ENCODE measurements at regions not wholly inside any gene's neighbourhood (a gene's known extent, or its start where the extent isn't known, plus 50 kb on each side); places are given as distances from the start of the nearest gene placed in this dataset.

DNA sequence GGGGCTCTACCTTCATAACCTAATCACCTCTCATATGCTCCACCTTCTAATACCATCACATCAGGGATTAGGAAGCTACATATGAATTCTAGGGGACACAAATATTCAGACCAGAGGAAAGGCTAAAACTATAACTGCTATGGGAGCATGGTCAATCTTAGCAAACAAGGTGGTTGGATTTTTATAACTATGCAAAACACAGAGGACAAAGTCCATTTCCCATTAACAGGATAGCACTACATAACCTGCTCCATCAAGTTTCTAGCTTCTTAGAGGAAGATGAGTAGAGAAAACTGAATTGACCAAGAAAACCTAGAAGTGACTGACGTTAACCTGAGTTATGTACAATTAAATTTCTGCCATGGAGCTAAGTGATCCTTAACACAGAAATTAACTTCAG, 398.6 kb downstream of the TBL1XR1 start (continued):
- TF ChIP-seq, protein P1, sequence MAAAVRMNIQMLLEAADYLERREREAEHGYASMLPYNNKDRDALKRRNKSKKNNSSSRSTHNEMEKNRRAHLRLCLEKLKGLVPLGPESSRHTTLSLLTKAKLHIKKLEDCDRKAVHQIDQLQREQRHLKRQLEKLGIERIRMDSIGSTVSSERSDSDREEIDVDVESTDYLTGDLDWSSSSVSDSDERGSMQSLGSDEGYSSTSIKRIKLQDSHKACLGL (CRISPR knock-in tag; IDR thresholded peaks at IDR 0.05; ENCODE audit: borderline replicate concordance, poor library complexity, severe bottlenecking): no peak

DNA sequence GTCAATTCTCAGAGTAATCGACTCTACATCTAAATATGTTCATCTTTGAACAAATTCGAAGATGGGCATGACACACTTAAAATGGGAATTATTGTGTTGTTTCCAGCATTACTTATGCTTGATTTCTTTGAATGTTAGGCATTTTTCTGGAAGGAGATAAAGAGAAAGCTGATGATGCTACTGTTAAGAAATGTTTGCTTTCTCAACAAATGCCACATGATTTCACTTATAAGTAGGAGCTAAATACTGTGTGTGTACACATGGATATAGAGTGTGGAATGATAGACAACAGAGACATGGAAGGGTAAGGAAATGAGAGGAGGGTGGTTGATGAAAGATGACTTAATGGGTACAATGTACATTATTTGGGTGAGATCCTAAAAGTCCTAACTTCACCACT, 400.9 kb downstream of the TBL1XR1 start:
- in situ Hi-C loops (cut with MboI) (no loop called here), intact Hi-C loops (cut with micrococcal nuclease) (no loop called here)
- no peaks in the 10 kb centered on the region for H3K9me3 ChIP-seq (replicated peaks; ENCODE audit: control insufficient read depth, insufficient read depth, low read depth, low read length)
- WGBS (ENCODE audit: insufficient coverage, low coverage, missing lambda C conversion rate): 0% methylated on average over 2 of the region's 2 CpGs
- BruUV-seq (replicated peaks): no TSS peak
- TF ChIP-seq MCM3 (IDR thresholded peaks at IDR 0.05): no peak
- no peaks in the 10 kb centered on the region for H3K27me3 ChIP-seq (ENCODE audit: control insufficient read depth in 2 of 2, insufficient read depth in 2 of 2, low read length in 2 of 2)
- no peak overlapping the region for H3K27ac ChIP-seq (ENCODE audit: extremely low read depth, low read depth, low read length)
- H3K9ac ChIP-seq (ENCODE audit: insufficient read depth in 1 of 2, low read depth in 2 of 2, low read length in 2 of 2): no peak overlapping the region
- ATAC-seq: no peak
- no peak overlapping the region for H3K4me2 ChIP-seq (ENCODE audit: insufficient read depth, low read length)
- H2AFZ ChIP-seq (ENCODE audit: low read depth, low read length): no peak overlapping the region
- no peaks in the 10 kb centered on the region for H4K20me1 ChIP-seq (replicated peaks; ENCODE audit: control insufficient read depth, insufficient read depth, low read length)
- DNase-seq (ENCODE audit: extremely low read depth in 1 of 4, low spot score in 3 of 4): no peak
- POLR2A ChIA-PET: no interaction called here
- CTCF ChIA-PET (ENCODE audit: low intra/inter-chr PET ratio): no interaction called here
- FAIRE-seq: no peak
- no peaks in the 10 kb centered on the region for H3K36me3 ChIP-seq (ENCODE audit: control insufficient read depth, insufficient read depth, low read length)
- no peaks in the 10 kb centered on the region for H3K4me1 ChIP-seq (replicated peaks in 1 of 2; ENCODE audit: control insufficient read depth in 2 of 2, insufficient read depth in 2 of 2, low read length in 2 of 2)
- no peaks in the 10 kb centered on the region for H3K79me2 ChIP-seq (ENCODE audit: control insufficient read depth, insufficient read depth, low read length)
- H3K9me1 ChIP-seq (ENCODE audit: control insufficient read depth, insufficient read depth, low read length): no peaks in the 10 kb centered on the region
- no peak overlapping the region for H3K4me3 ChIP-seq

DNA sequence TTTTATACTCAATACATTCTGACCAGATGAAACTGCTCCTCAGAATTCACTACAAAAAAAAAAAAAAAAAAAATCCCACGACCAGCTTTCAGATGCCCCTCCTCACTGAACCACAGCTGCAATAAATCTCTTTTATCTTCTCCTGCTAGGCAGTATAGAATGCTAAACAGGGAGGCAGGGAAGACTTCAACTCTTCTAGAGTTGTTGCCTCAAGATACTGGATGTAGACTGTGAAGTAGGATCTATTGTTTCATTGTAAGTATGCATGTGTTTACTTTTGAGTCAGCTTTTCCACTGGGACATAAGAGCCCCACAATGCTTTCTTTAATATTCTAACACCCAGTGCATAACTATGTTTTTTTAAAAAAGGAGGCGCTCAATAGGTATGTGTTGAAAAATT, 401.4 kb downstream of the TBL1XR1 start:
- no peaks in the 10 kb centered on the region for H3K79me2 ChIP-seq (ENCODE audit: control insufficient read depth, insufficient read depth, low read length)
- H3K4me3 ChIP-seq: no peak overlapping the region
- CTCF ChIA-PET (ENCODE audit: low intra/inter-chr PET ratio): no interaction called here
- ATAC-seq (no peak), DNase-seq (ENCODE audit: extremely low read depth in 1 of 4, low spot score in 3 of 4) (no peak), FAIRE-seq (no peak)
- H3K36me3 ChIP-seq (ENCODE audit: control insufficient read depth, insufficient read depth, low read length): no peaks in the 10 kb centered on the region
- H3K9ac ChIP-seq (ENCODE audit: insufficient read depth in 1 of 2, low read depth in 2 of 2, low read length in 2 of 2): no peak overlapping the region
- no peak overlapping the region for H3K4me2 ChIP-seq (ENCODE audit: insufficient read depth, low read length)
- H3K27ac ChIP-seq (ENCODE audit: extremely low read depth, low read depth, low read length): no peak overlapping the region
- H3K9me3 ChIP-seq (replicated peaks; ENCODE audit: control insufficient read depth, insufficient read depth, low read depth, low read length): no peaks in the 10 kb centered on the region
- no peak for TF ChIP-seq SP1 (CRISPR knock-in tag; IDR thresholded peaks at IDR 0.05)
- TF ChIP-seq L3MBTL2 (IDR thresholded peaks at IDR 0.05): no peak
- TF ChIP-seq LARP7 (IDR thresholded peaks at IDR 0.05): no peak
- TF ChIP-seq SRSF7 (optimal IDR thresholded peaks at IDR 0.05; ENCODE audit: low read depth, low read length): no peak
- TF ChIP-seq, protein P2, sequence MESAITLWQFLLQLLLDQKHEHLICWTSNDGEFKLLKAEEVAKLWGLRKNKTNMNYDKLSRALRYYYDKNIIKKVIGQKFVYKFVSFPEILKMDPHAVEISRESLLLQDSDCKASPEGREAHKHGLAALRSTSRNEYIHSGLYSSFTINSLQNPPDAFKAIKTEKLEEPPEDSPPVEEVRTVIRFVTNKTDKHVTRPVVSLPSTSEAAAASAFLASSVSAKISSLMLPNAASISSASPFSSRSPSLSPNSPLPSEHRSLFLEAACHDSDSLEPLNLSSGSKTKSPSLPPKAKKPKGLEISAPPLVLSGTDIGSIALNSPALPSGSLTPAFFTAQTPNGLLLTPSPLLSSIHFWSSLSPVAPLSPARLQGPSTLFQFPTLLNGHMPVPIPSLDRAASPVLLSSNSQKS (CRISPR knock-in tag; IDR thresholded peaks at IDR 0.05): no peak
- no TSS peak for BruUV-seq (replicated peaks)
- POLR2A ChIA-PET: no interaction called here
- in situ Hi-C loops (cut with MboI) (no loop called here), intact Hi-C loops (cut with micrococcal nuclease) (no loop called here)
- no peaks in the 10 kb centered on the region for H4K20me1 ChIP-seq (replicated peaks; ENCODE audit: control insufficient read depth, insufficient read depth, low read length)
- H3K27me3 ChIP-seq (ENCODE audit: control insufficient read depth in 2 of 2, insufficient read depth in 2 of 2, low read length in 2 of 2): no peaks in the 10 kb centered on the region
- H3K4me1 ChIP-seq (replicated peaks in 1 of 2; ENCODE audit: control insufficient read depth in 2 of 2, insufficient read depth in 2 of 2, low read length in 2 of 2): no peaks in the 10 kb centered on the region
- H3K9me1 ChIP-seq (ENCODE audit: control insufficient read depth, insufficient read depth, low read length): no peaks in the 10 kb centered on the region
- no peak overlapping the region for H2AFZ ChIP-seq (ENCODE audit: low read depth, low read length)
- WGBS (ENCODE audit: insufficient coverage, low coverage, missing lambda C conversion rate): 0% methylated on average over 2 of the region's 2 CpGs

All from K562 (cell line).